ENCODE measurements at regions not wholly inside any gene's neighbourhood (a gene's known extent, or its start where the extent isn't known, plus 50 kb on each side); places are given as distances from the start of the nearest gene placed in this dataset.

GRCh38 chr6:159602431-159603041 lies 90.5 kb downstream of the SOD2 start:
- no peaks in the 10 kb centered on the region for H3K4me1 ChIP-seq
- no peak overlapping the region for H3K27ac ChIP-seq
- TF ChIP-seq CTCF (IDR thresholded peaks at IDR 0.05) (no peak), POLR2A (IDR thresholded peaks at IDR 0.05) (no peak), EP300 (IDR thresholded peaks at IDR 0.05) (no peak), POLR2AphosphoS5 (IDR thresholded peaks at IDR 0.05) (no peak)
- no peaks in the 10 kb centered on the region for H3K27me3 ChIP-seq
- no peaks in the 10 kb centered on the region for H3K9me3 ChIP-seq
- DNase-seq (peak in 1 of 2 donors; percentile 55), ATAC-seq (ENCODE audit: low FRiP score in 2 of 2) (no peak)
- H3K36me3 ChIP-seq = no peaks in the 10 kb centered on the region
- no peak overlapping the region for H3K4me3 ChIP-seq
- 70 to 81% methylated on average over 19 to 23 of the region's 23 CpGs for WGBS, 2 donors

DNA sequence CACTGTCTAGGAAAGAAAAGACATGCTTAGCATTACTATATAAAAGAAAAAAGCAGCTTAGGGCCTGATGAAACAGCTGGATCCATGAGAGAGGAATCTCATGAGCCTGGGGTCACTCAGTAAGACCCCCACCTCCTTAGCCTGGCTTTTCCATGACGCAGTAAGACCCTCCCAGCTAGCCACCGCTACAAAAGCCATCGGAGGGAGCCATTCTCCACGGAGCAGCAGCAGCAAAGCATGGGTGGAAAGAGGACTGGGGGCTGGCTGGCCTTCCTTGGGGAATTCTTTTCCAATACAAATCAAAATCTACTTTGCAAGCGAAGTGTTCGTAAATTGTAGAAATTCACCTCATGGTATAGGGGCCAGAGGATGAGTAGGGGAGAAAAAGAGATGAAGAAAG lies 91.8 kb downstream of the SOD2 start:
- ATAC-seq (ENCODE audit: low FRiP score in 2 of 2) = no peak
- TF ChIP-seq POLR2A (IDR thresholded peaks at IDR 0.05) (no peak), EP300 (IDR thresholded peaks at IDR 0.05) (no peak), CTCF (IDR thresholded peaks at IDR 0.05) (no peak), POLR2AphosphoS5 (IDR thresholded peaks at IDR 0.05) (no peak)
- Histone ChIP-seq H3K27ac (no peak overlapping the region), H3K9me3 (no peaks in the 10 kb centered on the region), H3K4me3 (no peak overlapping the region), H3K27me3 (no peaks in the 10 kb centered on the region), H3K4me1 (no peaks in the 10 kb centered on the region), H3K36me3 (no peaks in the 10 kb centered on the region)
- 70 to 79% methylated on average over 6 of the region's 6 CpGs for WGBS, 2 donors
- DNase-seq = no peak

DNA sequence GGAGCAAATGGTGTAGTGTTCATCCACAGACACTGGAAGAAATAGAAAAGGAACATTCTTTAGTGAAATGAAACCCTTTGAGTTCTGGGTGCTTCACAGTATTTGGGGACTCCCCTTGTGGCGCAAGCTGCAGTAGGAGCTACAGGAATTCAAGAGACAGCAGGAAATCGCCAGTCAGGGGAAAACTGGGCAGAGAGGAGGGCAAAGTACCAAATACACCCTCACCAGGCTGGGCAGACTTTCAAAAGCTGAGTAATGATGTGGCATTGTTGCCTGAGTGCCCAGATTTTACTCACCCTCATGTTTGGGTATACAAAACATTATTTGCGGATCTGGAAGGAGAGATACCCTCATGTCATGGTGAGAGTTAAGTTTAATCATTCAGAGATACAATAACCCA lies 97.9 kb downstream of the SOD2 start:
- Histone ChIP-seq H3K36me3 (no peaks in the 10 kb centered on the region), H3K9me3 (no peaks in the 10 kb centered on the region), H3K4me3 (no peak overlapping the region), H3K27ac (no peak overlapping the region), H3K27me3 (no peaks in the 10 kb centered on the region), H3K4me1 (no peaks in the 10 kb centered on the region)
- no peak for TF ChIP-seq POLR2AphosphoS5 (IDR thresholded peaks at IDR 0.05)
- DNase-seq (peak in 1 of 2 donors; percentile 40), ATAC-seq (ENCODE audit: low FRiP score in 2 of 2) (no peak)
- 51 to 69% methylated on average over 3 of the region's 3 CpGs for WGBS, 2 donors

GRCh38 chr6:159594750-159595117 lies 98.3 kb downstream of the SOD2 start:
- H3K27ac ChIP-seq = no peak overlapping the region
- H3K36me3 ChIP-seq = no peaks in the 10 kb centered on the region
- peak in 1 of 2 donors; percentile 60 for ATAC-seq (ENCODE audit: low FRiP score in 2 of 2)
- TF ChIP-seq EP300 (IDR thresholded peaks at IDR 0.05) (no peak), POLR2AphosphoS5 (IDR thresholded peaks at IDR 0.05) (no peak), POLR2A (IDR thresholded peaks at IDR 0.05) (no peak), CTCF (IDR thresholded peaks at IDR 0.05) (no peak)
- 71 to 75% methylated on average over 1 of the region's 1 CpG for WGBS, 2 donors
- no peak overlapping the region for H3K4me3 ChIP-seq
- no peaks in the 10 kb centered on the region for H3K4me1 ChIP-seq
- no peaks in the 10 kb centered on the region for H3K27me3 ChIP-seq
- H3K9me3 ChIP-seq = no peaks in the 10 kb centered on the region
- no peak for DNase-seq

DNA sequence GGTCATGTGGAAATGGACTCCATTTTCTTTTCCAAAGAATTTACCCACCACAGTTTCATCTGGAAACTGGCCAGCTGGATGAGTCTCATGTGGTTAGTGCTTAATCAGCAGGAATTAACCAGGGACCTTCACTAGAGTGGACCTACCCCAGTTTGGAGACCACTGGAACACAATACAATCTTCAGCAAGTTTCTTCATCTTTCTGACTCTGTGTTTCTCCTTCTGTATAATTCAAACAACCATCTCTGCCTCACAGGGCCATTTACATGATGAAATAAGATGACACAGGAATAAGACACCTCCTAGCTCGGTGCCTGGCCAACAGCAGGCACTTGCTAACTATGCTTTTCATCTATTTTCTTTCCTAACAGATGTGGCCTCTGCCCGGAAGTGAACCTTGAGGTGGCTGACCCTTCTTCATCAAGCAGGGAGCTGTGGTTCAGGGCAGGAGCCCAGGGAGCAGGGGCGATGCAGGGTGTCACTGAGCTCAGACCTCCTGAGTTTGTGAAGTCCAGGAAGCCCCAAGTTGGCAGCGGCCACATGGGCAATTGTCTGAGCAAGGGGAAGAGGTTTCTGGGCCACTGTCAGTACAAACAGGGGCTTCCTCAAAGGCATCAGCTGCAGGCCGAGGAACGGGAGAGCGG lies 98.8 kb downstream of the SOD2 start:
- Histone ChIP-seq H3K27ac (no peak overlapping the region), H3K36me3 (no peaks in the 10 kb centered on the region), H3K4me3 (no peak overlapping the region), H3K4me1 (no peaks in the 10 kb centered on the region), H3K27me3 (no peaks in the 10 kb centered on the region), H3K9me3 (no peaks in the 10 kb centered on the region)
- 78 to 81% methylated on average over 7 of the region's 7 CpGs for WGBS, 2 donors
- ATAC-seq (ENCODE audit: low FRiP score in 2 of 2) = no peak
- TF ChIP-seq POLR2A (IDR thresholded peaks at IDR 0.05) (no peak), EP300 (IDR thresholded peaks at IDR 0.05) (no peak), POLR2AphosphoS5 (IDR thresholded peaks at IDR 0.05) (no peak), CTCF (IDR thresholded peaks at IDR 0.05) (no peak)
- DNase-seq = no peak

Data from upper lobe of left lung (tissue), 6 donors.